ENCODE measurements at regions not wholly inside any gene's neighbourhood (a gene's known extent, or its start where the extent isn't known, plus 50 kb on each side); places are given as distances from the start of the nearest gene placed in this dataset.

DNA sequence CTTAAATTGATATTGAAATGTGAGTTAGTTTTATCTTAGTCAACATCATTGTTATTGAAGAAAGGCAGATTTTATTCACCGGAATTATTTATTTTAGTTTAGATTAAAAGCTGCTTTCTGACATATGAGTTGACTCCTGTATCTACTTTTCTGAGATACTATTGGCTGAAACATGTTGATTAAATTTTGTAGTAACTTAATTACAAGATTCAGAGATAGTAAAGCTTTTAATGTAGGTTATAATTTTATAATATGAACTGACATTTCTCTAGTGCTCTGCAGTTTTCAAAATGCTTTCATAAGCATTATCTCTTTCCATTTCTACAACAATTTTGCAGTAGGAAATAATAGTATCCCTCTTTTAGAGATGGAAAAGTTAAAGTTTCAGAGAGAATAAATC lies 616.0 kb downstream of the USP25 start:
- WGBS, 5 donors = 94 to 100% (median 96%) methylated on average over 1 of the region's 1 CpG
- H3K4me3 ChIP-seq = no peak overlapping the region
- TF ChIP-seq POLR2A (IDR thresholded peaks at IDR 0.05) = no peak
- no peak for TF ChIP-seq POLR2AphosphoS5 (IDR thresholded peaks at IDR 0.05)
- TF ChIP-seq, protein P1, sequence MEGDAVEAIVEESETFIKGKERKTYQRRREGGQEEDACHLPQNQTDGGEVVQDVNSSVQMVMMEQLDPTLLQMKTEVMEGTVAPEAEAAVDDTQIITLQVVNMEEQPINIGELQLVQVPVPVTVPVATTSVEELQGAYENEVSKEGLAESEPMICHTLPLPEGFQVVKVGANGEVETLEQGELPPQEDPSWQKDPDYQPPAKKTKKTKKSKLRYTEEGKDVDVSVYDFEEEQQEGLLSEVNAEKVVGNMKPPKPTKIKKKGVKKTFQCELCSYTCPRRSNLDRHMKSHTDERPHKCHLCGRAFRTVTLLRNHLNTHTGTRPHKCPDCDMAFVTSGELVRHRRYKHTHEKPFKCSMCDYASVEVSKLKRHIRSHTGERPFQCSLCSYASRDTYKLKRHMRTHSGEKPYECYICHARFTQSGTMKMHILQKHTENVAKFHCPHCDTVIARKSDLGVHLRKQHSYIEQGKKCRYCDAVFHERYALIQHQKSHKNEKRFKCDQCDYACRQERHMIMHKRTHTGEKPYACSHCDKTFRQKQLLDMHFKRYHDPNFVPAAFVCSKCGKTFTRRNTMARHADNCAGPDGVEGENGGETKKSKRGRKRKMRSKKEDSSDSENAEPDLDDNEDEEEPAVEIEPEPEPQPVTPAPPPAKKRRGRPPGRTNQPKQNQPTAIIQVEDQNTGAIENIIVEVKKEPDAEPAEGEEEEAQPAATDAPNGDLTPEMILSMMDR (IDR thresholded peaks at IDR 0.05 in 8 of 11, conservative IDR thresholded peaks at IDR 0.05 in 3 of 11) = no peak
- H3K36me3 ChIP-seq = no peaks in the 10 kb centered on the region
- intact Hi-C loops (cut with DNase I; ENCODE audit: low total_unique reads) = no loop called here
- DNase-seq = no peak
- H3K4me1 ChIP-seq = no peaks in the 10 kb centered on the region
- no peaks in the 10 kb centered on the region for H3K27me3 ChIP-seq (replicated peaks in 1 of 7)
- H3K27ac ChIP-seq = no peak overlapping the region
- no peaks in the 10 kb centered on the region for H3K9me3 ChIP-seq

DNA sequence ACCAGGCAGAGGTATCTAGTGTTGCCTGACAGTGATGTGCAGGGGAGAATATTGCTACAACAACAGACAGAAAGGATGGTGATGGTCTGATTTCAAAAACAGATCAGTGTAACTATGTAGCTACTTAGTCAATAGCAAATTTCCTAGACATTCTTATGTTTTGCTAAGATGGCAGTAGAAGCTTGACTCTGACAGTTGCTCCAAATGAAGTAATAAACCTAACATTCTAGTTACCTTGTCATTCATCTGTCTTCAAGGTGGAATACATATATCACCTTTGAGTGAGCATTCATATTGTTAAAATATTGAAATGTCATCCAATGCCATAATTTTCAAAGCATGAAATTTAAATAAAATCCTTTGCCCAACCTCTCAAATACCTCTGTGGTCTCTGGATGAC lies 617.4 kb downstream of the USP25 start:
- H3K4me1 ChIP-seq = no peaks in the 10 kb centered on the region
- TF ChIP-seq, protein P1 (IDR thresholded peaks at IDR 0.05 in 8 of 11, conservative IDR thresholded peaks at IDR 0.05 in 3 of 11) = no peak
- no peak for TF ChIP-seq POLR2AphosphoS5 (IDR thresholded peaks at IDR 0.05)
- TF ChIP-seq POLR2A (IDR thresholded peaks at IDR 0.05) = no peak
- no peak overlapping the region for H3K4me3 ChIP-seq
- no peaks in the 10 kb centered on the region for H3K36me3 ChIP-seq
- intact Hi-C loops (cut with DNase I; ENCODE audit: low total_unique reads) = no loop called here
- no peak overlapping the region for H3K27ac ChIP-seq
- no peak for DNase-seq
- H3K27me3 ChIP-seq (replicated peaks in 1 of 7) = no peaks in the 10 kb centered on the region
- no peaks in the 10 kb centered on the region for H3K9me3 ChIP-seq

GRCh38 chr21:16353764-16354163 lies 624.0 kb downstream of the USP25 start:
- Histone ChIP-seq H3K4me3 (no peak overlapping the region), H3K36me3 (no peaks in the 10 kb centered on the region), H3K4me1 (no peaks in the 10 kb centered on the region), H3K27ac (no peak overlapping the region), H3K27me3 (replicated peaks in 1 of 7) (no peaks in the 10 kb centered on the region), H3K9me3 (no peaks in the 10 kb centered on the region)
- TF ChIP-seq POLR2AphosphoS5 (IDR thresholded peaks at IDR 0.05) = no peak
- TF ChIP-seq, protein P1 (IDR thresholded peaks at IDR 0.05 in 8 of 11, conservative IDR thresholded peaks at IDR 0.05 in 3 of 11) = no peak
- no peak for TF ChIP-seq POLR2A (IDR thresholded peaks at IDR 0.05)
- intact Hi-C loops (cut with DNase I; ENCODE audit: low total_unique reads) = no loop called here
- DNase-seq = no peak
- whole genome bisulfite sequencing, 5 donors = 70 to 90% (median 79%) methylated on average over 6 of the region's 6 CpGs

GRCh38 chr21:16357994-16358393 lies 628.2 kb downstream of the USP25 start:
- H3K27ac ChIP-seq = no peak overlapping the region
- no peaks in the 10 kb centered on the region for H3K36me3 ChIP-seq
- H3K27me3 ChIP-seq (replicated peaks in 1 of 7) = no peaks in the 10 kb centered on the region
- H3K9me3 ChIP-seq = peaks cover 0 to 8% (median 0%) of the 10 kb centered on the region in 8 donors
- no peak overlapping the region for H3K4me3 ChIP-seq
- no peaks in the 10 kb centered on the region for H3K4me1 ChIP-seq
- TF ChIP-seq POLR2AphosphoS5 (IDR thresholded peaks at IDR 0.05) (no peak), POLR2A (IDR thresholded peaks at IDR 0.05) (no peak)
- TF ChIP-seq, protein P1 (IDR thresholded peaks at IDR 0.05 in 8 of 11, conservative IDR thresholded peaks at IDR 0.05 in 3 of 11) = no peak
- intact Hi-C loops (cut with DNase I; ENCODE audit: low total_unique reads) = no loop called here
- DNase-seq = no peak

Measured in spleen (tissue), 11 donors.